DMS53 treated with DMSO at 0.1 percent for 48 hours (cell line): ENCODE measurements at regions not wholly inside any gene's neighbourhood (a gene's known extent, or its start where the extent isn't known, plus 50 kb on each side); places are given as distances from the start of the nearest gene placed in this dataset.
"Not testable (repeated sequence)": the region's sequence is repeated elsewhere in the genome, so short reads cannot be mapped to it uniquely, and the experiment has no call there.

Source experiments
- DNase-seq: peaks from one replicate; lab custom pipeline; 2025; ENCODE audit not compliant: unreplicated experiment; lab: John Stamatoyannopoulos, UW

- no peak for DNase-seq
Measured at GRCh38 chr5:53265043-53265442, 155.5 kb upstream of the MOCS2 start.

- not testable (repeated sequence) for DNase-seq
Measured at GRCh38 chr5:53268241-53268640, 158.7 kb upstream of the MOCS2 start.

- DNase-seq, result no peak
Measured at GRCh38 chr5:53275666-53276065, 166.1 kb upstream of the MOCS2 start.

GRCh38 chr5:53276825-53277224, 167.3 kb upstream of the MOCS2 start:
- DNase-seq, result no peak

GRCh38 chr5:53277491-53277890, 167.9 kb upstream of the MOCS2 start:
- no peak for DNase-seq

- DNase-seq, result no peak
Measured at GRCh38 chr5:53287573-53287972, 178.0 kb upstream of the MOCS2 start.

- no peak for DNase-seq
Measured at GRCh38 chr5:53288511-53288910, 179.0 kb upstream of the MOCS2 start.

- no peak for DNase-seq
Measured at GRCh38 chr5:53291047-53291446, 181.5 kb upstream of the MOCS2 start.

- no peak for DNase-seq
Measured at GRCh38 chr5:53291528-53291927, 182.0 kb upstream of the MOCS2 start.

- DNase-seq, result no peak
Measured at GRCh38 chr5:53298841-53299240, 181.6 kb upstream of the FST start.

- no peak for DNase-seq
Measured at GRCh38 chr5:53302529-53302928, 177.9 kb upstream of the FST start.

GRCh38 chr5:53303105-53303504, 177.3 kb upstream of the FST start:
- DNase-seq, result no peak

GRCh38 chr5:53305316-53305715, 175.1 kb upstream of the FST start:
- not testable (repeated sequence) for DNase-seq

GRCh38 chr5:53309653-53310052, 170.8 kb upstream of the FST start:
- DNase-seq, result no peak

- DNase-seq, result no peak
Measured at GRCh38 chr5:53311681-53312080, 168.7 kb upstream of the FST start.

GRCh38 chr5:53313145-53313544, 167.3 kb upstream of the FST start:
- no peak for DNase-seq

GRCh38 chr5:53318303-53318702, 162.1 kb upstream of the FST start:
- no peak for DNase-seq

- DNase-seq, result no peak
Measured at GRCh38 chr5:53319315-53319714, 161.1 kb upstream of the FST start.

GRCh38 chr5:53321073-53321472, 159.4 kb upstream of the FST start:
- no peak for DNase-seq

- no peak for DNase-seq
Measured at GRCh38 chr5:53321721-53322120, 158.7 kb upstream of the FST start.

GRCh38 chr5:53322257-53322656, 158.2 kb upstream of the FST start:
- no peak for DNase-seq

GRCh38 chr5:53323511-53323910, 156.9 kb upstream of the FST start:
- DNase-seq, result no peak

GRCh38 chr5:53323943-53324642, 156.3 kb upstream of the FST start:
- DNase-seq, result no peak
